Skin epidermis (tissue), 12 donors: ENCODE measurements at regions not wholly inside any gene's neighbourhood (a gene's known extent, or its start where the extent isn't known, plus 50 kb on each side); places are given as distances from the start of the nearest gene placed in this dataset.

ENCODE experiments used
- H3K27ac ChIP-seq, 21 experiments: fragments of 200-600 bp; sonication (generic) in 11 of 21; one replicate each; pipeline ENCODE4 v1.5.0; 2020; ENCODE audit warnings: mild to moderate bottlenecking in 3 of 21, inconsistent platforms in 2 of 21, moderate library complexity in 2 of 21
- H3K4me3 ChIP-seq, 7 experiments: fragments of 200-600 bp; sonication (generic) in 2 of 7; one replicate each; pipeline ENCODE4 v1.5.0; 2020; ENCODE audit warnings: inconsistent platforms in 2 of 7, mild to moderate bottlenecking in 2 of 7, moderate library complexity in 1 of 7

- H3K4me3 ChIP-seq = no peak overlapping the region
Measured at GRCh38 chr1:110816945-110817344, 56.0 kb upstream of the CD53 start.

GRCh38 chr1:110811529-110811928 lies 61.4 kb upstream of the CD53 start:
- H3K27ac ChIP-seq = no peak overlapping the region
- no peak overlapping the region for H3K4me3 ChIP-seq

More at GRCh38 chr1:110816945-110817344, 56.0 kb upstream of the CD53 start:
- H3K27ac ChIP-seq = no peak overlapping the region

GRCh38 chr1:110800079-110800478 lies 72.9 kb upstream of the CD53 start:
- Histone ChIP-seq H3K4me3 (no peak overlapping the region), H3K27ac (no peak overlapping the region)

GRCh38 chr1:110798691-110799256 lies 74.2 kb upstream of the CD53 start:
- H3K27ac ChIP-seq = no peak overlapping the region
- H3K4me3 ChIP-seq = no peak overlapping the region

- H3K4me3 ChIP-seq = no peak overlapping the region
- peak overlapping the region in 5 of 21 experiments; percentile 22 to 81 (median 78) for H3K27ac ChIP-seq
Measured at GRCh38 chr1:110788673-110789072, 84.3 kb upstream of the CD53 start.

- no peak overlapping the region for H3K4me3 ChIP-seq
- H3K27ac ChIP-seq = peak overlapping the region in 13 of 21 experiments; percentile 22 to 81 (median 65)
Measured at GRCh38 chr1:110787328-110788071, 85.4 kb upstream of the CD53 start.

- Histone ChIP-seq H3K27ac (peak overlapping the region in 9 of 21 experiments; percentile 4 to 81 (median 70)), H3K4me3 (no peak overlapping the region)
Measured at GRCh38 chr1:110786802-110787327, 86.1 kb upstream of the CD53 start.

GRCh38 chr1:110785612-110786011 lies 87.3 kb upstream of the CD53 start:
- H3K4me3 ChIP-seq = no peak overlapping the region
- peak overlapping the region in 4 of 21 experiments; percentile 55 to 79 (median 77) for H3K27ac ChIP-seq

GRCh38 chr1:110785055-110785454 lies 87.9 kb upstream of the CD53 start:
- no peak overlapping the region for H3K4me3 ChIP-seq
- H3K27ac ChIP-seq = peak overlapping the region in 2 of 21 experiments; percentile 78 to 79

GRCh38 chr1:110783292-110783918 lies 89.5 kb upstream of the CD53 start:
- Histone ChIP-seq H3K4me3 (no peak overlapping the region), H3K27ac (no peak overlapping the region)

GRCh38 chr1:110781525-110781924 lies 91.4 kb upstream of the CD53 start:
- Histone ChIP-seq H3K27ac (no peak overlapping the region), H3K4me3 (no peak overlapping the region)

- Histone ChIP-seq H3K27ac (no peak overlapping the region), H3K4me3 (no peak overlapping the region)
Measured at GRCh38 chr1:110780600-110781484, 92.1 kb upstream of the CD53 start.

GRCh38 chr1:110779636-110780035 lies 93.3 kb upstream of the CD53 start:
- Histone ChIP-seq H3K27ac (no peak overlapping the region), H3K4me3 (no peak overlapping the region)

GRCh38 chr1:110778821-110779220 lies 94.1 kb upstream of the CD53 start:
- no peak overlapping the region for H3K4me3 ChIP-seq
- no peak overlapping the region for H3K27ac ChIP-seq

- no peak overlapping the region for H3K27ac ChIP-seq
- H3K4me3 ChIP-seq = no peak overlapping the region
Measured at GRCh38 chr1:110777228-110777627, 95.7 kb upstream of the CD53 start.

GRCh38 chr1:110774398-110774797 lies 98.5 kb upstream of the CD53 start:
- Histone ChIP-seq H3K27ac (peak overlapping the region in 1 of 21 experiments; percentile 35), H3K4me3 (no peak overlapping the region)

- H3K4me3 ChIP-seq = no peak overlapping the region
Measured at GRCh38 chr1:110773813-110774212, 99.1 kb upstream of the KCNA3 start.

GRCh38 chr1:110771245-110772022 lies 96.7 kb upstream of the KCNA3 start:
- Histone ChIP-seq H3K27ac (no peak overlapping the region), H3K4me3 (no peak overlapping the region)

More at GRCh38 chr1:110773813-110774212, 99.1 kb upstream of the KCNA3 start:
- H3K27ac ChIP-seq = peak overlapping the region in 1 of 21 experiments; percentile 35

GRCh38 chr1:110770832-110771231 lies 96.1 kb upstream of the KCNA3 start:
- H3K4me3 ChIP-seq = no peak overlapping the region
- H3K27ac ChIP-seq = no peak overlapping the region
